GM13976 (cell line): ENCODE measurements at regions not wholly inside any gene's neighbourhood (a gene's known extent, or its start where the extent isn't known, plus 50 kb on each side); places are given as distances from the start of the nearest gene placed in this dataset.

Source experiments
- DNase-seq: peaks from one replicate; pipeline ENCODE4 v3.0.0; 2012; ENCODE audit warnings: low spot score
- CTCF ChIP-seq: IDR thresholded peaks from 2 replicates; pipeline ENCODE4 v1.5.1; 2012; ENCODE audit warnings: borderline replicate concordance, mild to moderate bottlenecking; ENCODE audit not compliant: insufficient read depth; ENCODE audit errors: extremely low read depth, missing control alignments, control extremely low read depth
- in situ Hi-C: fragments of 300-500 bp; cut with MboI; formaldehyde crosslinking; loops from one replicate; pipeline ENCODE4 v1.12.0; 2022; ENCODE audit warnings: low sequenced_read_pairs, mixed read lengths, inconsistent platforms; ENCODE audit not compliant: unreplicated experiment

- in situ Hi-C loops = no loop called here
- no peak for TF ChIP-seq CTCF
- no peak for DNase-seq
These were observed 255.1 kb upstream of the TMPO start for GRCh38 chr12:98260276-98260675.

- TF ChIP-seq CTCF = no peak
- in situ Hi-C loops = no loop called here
- DNase-seq = no peak
These were observed 252.5 kb upstream of the TMPO start for GRCh38 chr12:98262902-98263301.

- peak; percentile 17 for DNase-seq
- no peak for TF ChIP-seq CTCF
- in situ Hi-C loops = no loop called here
These were observed 240.8 kb upstream of the TMPO start for GRCh38 chr12:98274430-98275130.

GRCh38 chr12:98275131-98275475, 240.3 kb upstream of the TMPO start:
- no peak for DNase-seq
- no peak for TF ChIP-seq CTCF
- in situ Hi-C loops = no loop called here

- TF ChIP-seq CTCF = no peak
- DNase-seq = no peak
- in situ Hi-C loops = no loop called here
These were observed 235.2 kb upstream of the TMPO start for GRCh38 chr12:98280152-98280551.

- in situ Hi-C loops = no loop called here
- no peak for TF ChIP-seq CTCF
- DNase-seq = no peak
These were observed 234.8 kb upstream of the TMPO start for GRCh38 chr12:98280621-98281020.
